NCI-H460 (cell line): ENCODE measurements at regions not wholly inside any gene's neighbourhood (a gene's known extent, or its start where the extent isn't known, plus 50 kb on each side); places are given as distances from the start of the nearest gene placed in this dataset.
"Not testable (repeated sequence)": the region's sequence is repeated elsewhere in the genome, so short reads cannot be mapped to it uniquely, and the experiment has no call there.

Experiments
- DNase-seq: peaks from one replicate; pipeline ENCODE4 v3.0.0-alpha.2; 2016; ENCODE audit warnings: low read depth; ENCODE audit errors: extremely low read depth

- not testable (repeated sequence) for DNase-seq
These were observed 219.7 kb downstream of the RTP5 start for GRCh38 chr2:242089213-242089549.

- not testable (repeated sequence) for DNase-seq
These were observed 227.7 kb downstream of the RTP5 start for GRCh38 chr2:242097278-242097677.

GRCh38 chr2:242098034-242098433 lies 228.5 kb downstream of the RTP5 start:
- no peak for DNase-seq

GRCh38 chr2:242098445-242099128 lies 229.1 kb downstream of the RTP5 start:
- no peak for DNase-seq

- not testable (repeated sequence) for DNase-seq
These were observed 233.6 kb downstream of the RTP5 start for GRCh38 chr2:242103093-242103492.

- DNase-seq = not testable (repeated sequence)
These were observed 234.8 kb downstream of the RTP5 start for GRCh38 chr2:242104202-242104956.

GRCh38 chr2:242107065-242107464 lies 237.5 kb downstream of the RTP5 start:
- DNase-seq = not testable (repeated sequence)

- DNase-seq = not testable (repeated sequence)
These were observed 239.4 kb downstream of the RTP5 start for GRCh38 chr2:242108797-242109500.

GRCh38 chr2:242109819-242110218 lies 240.3 kb downstream of the RTP5 start:
- not testable (repeated sequence) for DNase-seq

GRCh38 chr2:242111954-242112353 lies 242.4 kb downstream of the RTP5 start:
- not testable (repeated sequence) for DNase-seq

- not testable (repeated sequence) for DNase-seq
These were observed 244.0 kb downstream of the RTP5 start for GRCh38 chr2:242113492-242113891.

GRCh38 chr2:242116676-242117075 lies 247.1 kb downstream of the RTP5 start:
- DNase-seq = not testable (repeated sequence)

GRCh38 chr2:242117305-242117704 lies 247.8 kb downstream of the RTP5 start:
- DNase-seq = not testable (repeated sequence)

- not testable (repeated sequence) for DNase-seq
These were observed 250.2 kb downstream of the RTP5 start for GRCh38 chr2:242119682-242120081.

- DNase-seq = not testable (repeated sequence)
These were observed 261.2 kb downstream of the RTP5 start for GRCh38 chr2:242130682-242131081.

- not testable (repeated sequence) for DNase-seq
These were observed 290.4 kb downstream of the RTP5 start for GRCh38 chr2:242159921-242160320.

- not testable (repeated sequence) for DNase-seq
These were observed 295.6 kb downstream of the RTP5 start for GRCh38 chr2:242165115-242165514.

- not testable (repeated sequence) for DNase-seq
These were observed 301.8 kb downstream of the RTP5 start for GRCh38 chr2:242171290-242171689.
